A549 (cell line): ENCODE measurements at regions not wholly inside any gene's neighbourhood (a gene's known extent, or its start where the extent isn't known, plus 50 kb on each side); places are given as distances from the start of the nearest gene placed in this dataset.

Source experiments
- ATAC-seq, 2 experiments: fragments of 200-7000 bp in 1 of 2; fragments of >200 bp in 1 of 2; cut with Nextera tagmentation in 1 of 2; cut with Tn5 transposase in 1 of 2; 3 replicates each; pipeline versions ENCODE4 v1.8.0 to v1.9.1; 2018 to 2020; ENCODE audit warnings: mild to moderate bottlenecking in 1 of 2, moderate library complexity in 1 of 2
- CTCF ChIA-PET: fragments of 300-600 bp; sonication (Branson Sonifier 250); formaldehyde crosslinking; extraction: SDS; loops from one replicate; lab custom pipeline; 2021; ENCODE audit warnings: antibody characterized with exemption, inconsistent platforms; lab: Yijun Ruan, JAX
- POLR2A ChIA-PET: fragments of 350-600 bp; formaldehyde crosslinking; extraction: SDS; loops from one replicate; lab custom pipeline; 2021; ENCODE audit warnings: antibody characterized with exemption, inconsistent platforms; lab: Yijun Ruan, JAX
- DNase-seq, 2 experiments: peaks; one replicate each; pipeline versions ENCODE4 v3.0.0 to v3.0.0-alpha.2; 2011 to 2016; ENCODE audit warnings: low read depth in 1 of 2, low spot score in 1 of 2
- FAIRE-seq: peaks from 2 replicates; lab custom pipeline; 2011; peaks lifted over from hg19 to GRCh38; lab: Jason Lieb, UNC
- H3K27ac ChIP-seq, 2 experiments: fragments of >200 bp; sonication (Bioruptor Twin); formaldehyde crosslinking; 3 replicates each; pipeline ENCODE4 v1.5.1; 2016 to 2017
- H3K4me1 ChIP-seq: fragments of >200 bp; sonication (Bioruptor Twin); formaldehyde crosslinking; 3 replicates; pipeline ENCODE4 v1.6.1; 2016
- H3K4me2 ChIP-seq: fragments of >200 bp; sonication (Bioruptor Twin); formaldehyde crosslinking; 3 replicates; pipeline ENCODE4 v1.6.1; 2016
- H3K4me3 ChIP-seq: fragments of >200 bp; sonication (Bioruptor Twin); formaldehyde crosslinking; 3 replicates; pipeline ENCODE4 v1.5.1; 2016
- H3K9me3 ChIP-seq: fragments of >200 bp; sonication (Bioruptor Twin); formaldehyde crosslinking; 3 replicates; pipeline ENCODE4 v1.6.1; 2016
- ATOH8 ChIP-seq: fragments of 250-450 bp; sonication (Bioruptor Pico); IDR thresholded peaks from 2 replicates; pipeline ENCODE4 v1.5.0; 2020; ENCODE audit warnings: low read depth, mild to moderate bottlenecking, moderate library complexity
- CBX8 ChIP-seq: fragments of 200-600 bp; sonication (generic); IDR thresholded peaks from 2 replicates; pipeline ENCODE4 v1.6.1; 2016
- CHD2 ChIP-seq: fragments of 150-350 bp; IDR thresholded peaks from 2 replicates; pipeline ENCODE4 v1.6.1; 2014; ENCODE audit warnings: low read length; ENCODE audit not compliant: partially characterized antibody
- CHD4 ChIP-seq: fragments of 200-600 bp; sonication (generic); IDR thresholded peaks from 2 replicates; pipeline ENCODE4 v1.6.1; 2016; ENCODE audit warnings: antibody characterized with exemption, mild to moderate bottlenecking, borderline replicate concordance
- EHMT2 ChIP-seq: fragments of 200-600 bp; sonication (generic); IDR thresholded peaks from 2 replicates; pipeline ENCODE4 v1.6.1; 2016; ENCODE audit warnings: antibody characterized with exemption, low read depth, mild to moderate bottlenecking, moderate library complexity
- ESRRA ChIP-seq: fragments of 150-350 bp; IDR thresholded peaks from 2 replicates; pipeline ENCODE4 v1.6.1; 2014; ENCODE audit warnings: mild to moderate bottlenecking, low read length, borderline replicate concordance
- GATA3 ChIP-seq: IDR thresholded peaks from 2 replicates; pipeline ENCODE4 v1.6.1; 2012; ENCODE audit warnings: borderline replicate concordance
- HDAC2 ChIP-seq: fragments of 200-600 bp; sonication (generic); IDR thresholded peaks from 2 replicates; pipeline ENCODE4 v1.6.1; 2016
- HOXB13 ChIP-seq: fragments of 250-450 bp; sonication (Bioruptor Pico); IDR thresholded peaks from 2 replicates; pipeline ENCODE4 v1.5.0; 2020; ENCODE audit warnings: low read depth, mild to moderate bottlenecking, moderate library complexity
- HOXB5 ChIP-seq: fragments of 250-450 bp; sonication (Bioruptor Pico); IDR thresholded peaks from 2 replicates; pipeline ENCODE4 v1.5.0; 2020; ENCODE audit warnings: mild to moderate bottlenecking, moderate library complexity
- JUN ChIP-seq, 2 experiments: fragments of >200 bp; sonication (Bioruptor Twin); formaldehyde crosslinking; IDR thresholded peaks; 2 replicates in 1 of 2; 3 replicates in 1 of 2; pipeline ENCODE4 v1.6.1; 2016 to 2017
- KDM1A ChIP-seq: fragments of 200-600 bp; sonication (generic); IDR thresholded peaks from 2 replicates; pipeline ENCODE4 v1.6.1; 2016; ENCODE audit warnings: low read depth, mild to moderate bottlenecking
- MAFK ChIP-seq: fragments of 450-650 bp; IDR thresholded peaks from 2 replicates; pipeline ENCODE4 v1.6.1; 2014; ENCODE audit not compliant: partially characterized antibody
- MAX ChIP-seq: IDR thresholded peaks from 2 replicates; pipeline ENCODE4 v1.6.1; 2012
- MAZ ChIP-seq: fragments of 150-350 bp; IDR thresholded peaks from 2 replicates; pipeline ENCODE4 v1.6.1; 2014; ENCODE audit warnings: antibody characterized with exemption, low read depth, low read length, borderline replicate concordance
- NFE2L2 ChIP-seq: fragments of 150-350 bp; conservative IDR thresholded peaks from 2 replicates; pipeline ENCODE4 v1.6.1; 2014; ENCODE audit warnings: low read length
- NPAS2 ChIP-seq: fragments of 250-450 bp; sonication (Bioruptor Pico); IDR thresholded peaks from 2 replicates; pipeline ENCODE4 v1.8.0; 2022; ENCODE audit warnings: mild to moderate bottlenecking, moderate library complexity, borderline replicate concordance
- NR3C1 ChIP-seq: fragments of >200 bp; sonication (Bioruptor Twin); formaldehyde crosslinking; IDR thresholded peaks from 3 replicates; pipeline ENCODE4 v1.6.1; 2017
- PHF8 ChIP-seq: fragments of 200-600 bp; sonication (generic); IDR thresholded peaks from 2 replicates; pipeline ENCODE4 v1.6.1; 2016; ENCODE audit warnings: low read depth, mild to moderate bottlenecking, antibody characterized with exemption, moderate library complexity, borderline replicate concordance
- POLR2AphosphoS2 ChIP-seq: conservative IDR thresholded peaks from 2 replicates; pipeline ENCODE4 v1.6.1; 2012; ENCODE audit warnings: low read length, improper control_type of control experiment, inconsistent platforms
- RAD21 ChIP-seq, 2 experiments: fragments of >200 bp in 1 of 2; sonication (Bioruptor Twin) in 1 of 2; formaldehyde crosslinking in 1 of 2; IDR thresholded peaks in 1 of 2; conservative IDR thresholded peaks in 1 of 2; 2 replicates in 1 of 2; 3 replicates in 1 of 2; pipeline ENCODE4 v1.6.1; 2012 to 2018; ENCODE audit warnings: inconsistent platforms in 1 of 2
- RARB ChIP-seq: fragments of 250-450 bp; sonication (Bioruptor Pico); IDR thresholded peaks from 2 replicates; pipeline ENCODE4 v1.8.0; 2021; ENCODE audit warnings: mild to moderate bottlenecking, moderate library complexity
- RNF2 ChIP-seq: fragments of 200-600 bp; sonication (generic); IDR thresholded peaks from 2 replicates; pipeline ENCODE4 v1.6.1; 2016; ENCODE audit warnings: low read depth, mild to moderate bottlenecking, antibody characterized with exemption, moderate library complexity, borderline replicate concordance
- SMC3 ChIP-seq: fragments of >200 bp; sonication (Bioruptor Twin); formaldehyde crosslinking; IDR thresholded peaks from 3 replicates; pipeline ENCODE4 v1.6.1; 2018; ENCODE audit warnings: inconsistent platforms
- ZFP36 ChIP-seq: fragments of 450-650 bp; IDR thresholded peaks from 2 replicates; pipeline ENCODE4 v1.6.1; 2014; ENCODE audit warnings: borderline replicate concordance; ENCODE audit not compliant: partially characterized antibody
- ZSCAN20 ChIP-seq: fragments of 250-450 bp; sonication (Bioruptor Pico); IDR thresholded peaks from 2 replicates; pipeline ENCODE4 v1.8.0; 2022; ENCODE audit warnings: mild to moderate bottlenecking, moderate library complexity
- WGBS: methylation state at CpG from one replicate; pipeline ENCODE4 v1.1.6; 2017; ENCODE audit errors: missing lambda C conversion rate; 5-methylcytosine and 5-hydroxymethylcytosine counted together
- TF ChIP-seq, protein P1 (sequence below): fragments of >200 bp; sonication (Bioruptor Twin); formaldehyde crosslinking; IDR thresholded peaks from 3 replicates; pipeline ENCODE4 v1.5.1; 2016
- TF ChIP-seq, protein P2 (sequence below): IDR thresholded peaks from 2 replicates; pipeline ENCODE4 v1.6.1; 2012
- TF ChIP-seq, protein P3 (sequence below): IDR thresholded peaks from 2 replicates; pipeline ENCODE4 v1.6.1; 2012; ENCODE audit warnings: low read depth, borderline replicate concordance

- DNase-seq: no peak
- CTCF ChIA-PET: no interaction called here
- FAIRE-seq: no peak
- Histone ChIP-seq H3K4me2 (no peak overlapping the region), H3K27ac (no peak overlapping the region), H3K4me1 (no peaks in the 10 kb centered on the region), H3K4me3 (no peak overlapping the region), H3K9me3 (no peaks in the 10 kb centered on the region)
- 7% methylated on average over 2 of the region's 2 CpGs for WGBS
- ATAC-seq: no peak
- POLR2A ChIA-PET: no interaction called here
- TF ChIP-seq ZFP36 (no peak), PHF8 (no peak), RARB (CRISPR knock-in tag) (no peak), CBX8 (no peak), KDM1A (no peak), RNF2 (no peak), MAX (no peak), CHD2 (no peak), POLR2AphosphoS2 (no peak), HDAC2 (no peak), HOXB13 (CRISPR knock-in tag) (no peak), HOXB5 (CRISPR knock-in tag) (no peak), CHD4 (no peak), EHMT2 (no peak), NFE2L2 (no peak)
- TF ChIP-seq, protein P1, sequence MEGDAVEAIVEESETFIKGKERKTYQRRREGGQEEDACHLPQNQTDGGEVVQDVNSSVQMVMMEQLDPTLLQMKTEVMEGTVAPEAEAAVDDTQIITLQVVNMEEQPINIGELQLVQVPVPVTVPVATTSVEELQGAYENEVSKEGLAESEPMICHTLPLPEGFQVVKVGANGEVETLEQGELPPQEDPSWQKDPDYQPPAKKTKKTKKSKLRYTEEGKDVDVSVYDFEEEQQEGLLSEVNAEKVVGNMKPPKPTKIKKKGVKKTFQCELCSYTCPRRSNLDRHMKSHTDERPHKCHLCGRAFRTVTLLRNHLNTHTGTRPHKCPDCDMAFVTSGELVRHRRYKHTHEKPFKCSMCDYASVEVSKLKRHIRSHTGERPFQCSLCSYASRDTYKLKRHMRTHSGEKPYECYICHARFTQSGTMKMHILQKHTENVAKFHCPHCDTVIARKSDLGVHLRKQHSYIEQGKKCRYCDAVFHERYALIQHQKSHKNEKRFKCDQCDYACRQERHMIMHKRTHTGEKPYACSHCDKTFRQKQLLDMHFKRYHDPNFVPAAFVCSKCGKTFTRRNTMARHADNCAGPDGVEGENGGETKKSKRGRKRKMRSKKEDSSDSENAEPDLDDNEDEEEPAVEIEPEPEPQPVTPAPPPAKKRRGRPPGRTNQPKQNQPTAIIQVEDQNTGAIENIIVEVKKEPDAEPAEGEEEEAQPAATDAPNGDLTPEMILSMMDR: no peak
Measured at GRCh38 chr16:6663668-6664067, 669.0 kb upstream of the RBFOX1 start.

DNA sequence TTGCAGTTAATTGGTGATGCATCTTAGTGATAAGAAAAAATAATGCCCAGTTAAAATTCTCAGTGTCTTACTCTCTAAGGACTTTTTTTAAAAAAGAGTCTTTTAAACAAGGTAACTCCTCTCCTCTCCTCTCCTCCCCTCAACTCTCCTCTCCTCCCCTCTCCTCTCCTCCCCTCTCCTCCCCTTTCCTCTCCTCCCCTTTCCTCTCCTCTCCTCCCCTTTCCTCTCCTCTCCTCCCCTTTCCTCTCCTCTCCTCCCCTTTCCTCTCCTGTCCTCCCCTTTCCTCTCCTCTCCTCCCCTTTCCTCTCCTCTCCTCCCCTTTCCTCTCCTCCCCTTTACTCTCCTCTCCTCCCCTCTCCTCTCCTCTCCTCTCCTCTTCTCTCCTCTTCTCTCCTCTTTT lies 675.9 kb upstream of the RBFOX1 start:
- POLR2A ChIA-PET: no interaction called here
- Histone ChIP-seq H3K4me2 (no peak overlapping the region), H3K9me3 (no peaks in the 10 kb centered on the region), H3K4me1 (no peaks in the 10 kb centered on the region), H3K4me3 (no peak overlapping the region), H3K27ac (no peak overlapping the region)
- DNase-seq (no peak), FAIRE-seq (no peak), ATAC-seq (no peak)
- TF ChIP-seq MAZ (no peak), GATA3 (no peak), HOXB5 (CRISPR knock-in tag) (no peak), NR3C1 (no peak), ATOH8 (no peak), JUN (IDR thresholded peaks at IDR 0.05) (no peak), MAFK (no peak), RARB (CRISPR knock-in tag) (no peak), SMC3 (no peak), RNF2 (no peak), NPAS2 (no peak), CBX8 (no peak), ZSCAN20 (CRISPR knock-in tag) (no peak), RAD21 (conservative IDR thresholded peaks at IDR 0.05 in 1 of 2, IDR thresholded peaks at IDR 0.05 in 1 of 2) (no peak), ESRRA (no peak)
- TF ChIP-seq, protein P2, sequence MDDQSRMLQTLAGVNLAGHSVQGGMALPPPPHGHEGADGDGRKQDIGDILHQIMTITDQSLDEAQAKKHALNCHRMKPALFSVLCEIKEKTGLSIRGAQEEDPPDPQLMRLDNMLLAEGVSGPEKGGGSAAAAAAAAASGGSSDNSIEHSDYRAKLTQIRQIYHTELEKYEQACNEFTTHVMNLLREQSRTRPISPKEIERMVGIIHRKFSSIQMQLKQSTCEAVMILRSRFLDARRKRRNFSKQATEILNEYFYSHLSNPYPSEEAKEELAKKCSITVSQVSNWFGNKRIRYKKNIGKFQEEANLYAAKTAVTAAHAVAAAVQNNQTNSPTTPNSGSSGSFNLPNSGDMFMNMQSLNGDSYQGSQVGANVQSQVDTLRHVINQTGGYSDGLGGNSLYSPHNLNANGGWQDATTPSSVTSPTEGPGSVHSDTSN: no peak
- TF ChIP-seq, protein P3, sequence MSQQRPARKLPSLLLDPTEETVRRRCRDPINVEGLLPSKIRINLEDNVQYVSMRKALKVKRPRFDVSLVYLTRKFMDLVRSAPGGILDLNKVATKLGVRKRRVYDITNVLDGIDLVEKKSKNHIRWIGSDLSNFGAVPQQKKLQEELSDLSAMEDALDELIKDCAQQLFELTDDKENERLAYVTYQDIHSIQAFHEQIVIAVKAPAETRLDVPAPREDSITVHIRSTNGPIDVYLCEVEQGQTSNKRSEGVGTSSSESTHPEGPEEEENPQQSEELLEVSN: no peak
- CTCF ChIA-PET: interaction anchor here (1.4 kb wide), 1 partner anchor 14 kb away, joined by 4 read pairs; no protein-coding TSS in a partner anchor
